HEK293T (cell line): ENCODE measurements at regions not wholly inside any gene's neighbourhood (a gene's known extent, or its start where the extent isn't known, plus 50 kb on each side); places are given as distances from the start of the nearest gene placed in this dataset.

Source experiments
- CTCF ChIA-PET: fragments of 350-600 bp; formaldehyde crosslinking; extraction: SDS; loops from one replicate; lab custom pipeline; 2021; ENCODE audit warnings: antibody characterized with exemption, inconsistent platforms; lab: Yijun Ruan, JAX
- POLR2A ChIA-PET: fragments of 350-600 bp; formaldehyde crosslinking; extraction: SDS; loops from one replicate; lab custom pipeline; 2020; ENCODE audit warnings: antibody characterized with exemption, inconsistent platforms; lab: Yijun Ruan, JAX
- DNase-seq: peaks from one replicate; pipeline ENCODE4 v3.0.0; 2012; ENCODE audit warnings: mixed read lengths; ENCODE audit errors: extremely low spot score
- BHLHE40 ChIP-seq: fragments of 450-650 bp; IDR thresholded peaks from 2 replicates; pipeline ENCODE4 v1.6.1; 2016; ENCODE audit warnings: mild to moderate bottlenecking, moderate library complexity, borderline replicate concordance
- CTBP1 ChIP-seq: fragments of 450-650 bp; IDR thresholded peaks from 2 replicates; pipeline ENCODE4 v1.6.1; 2016; ENCODE audit warnings: borderline replicate concordance
- ELF4 ChIP-seq: fragments of 450-650 bp; IDR thresholded peaks from 2 replicates; pipeline ENCODE4 v1.6.1; 2017; ENCODE audit warnings: antibody characterized with exemption
- FOXA1 ChIP-seq: fragments of 450-650 bp; IDR thresholded peaks from 2 replicates; pipeline ENCODE4 v1.6.1; 2016; ENCODE audit warnings: mild to moderate bottlenecking
- FOXK2 ChIP-seq: fragments of 450-650 bp; IDR thresholded peaks from 2 replicates; pipeline ENCODE4 v1.6.1; 2016; ENCODE audit warnings: mild to moderate bottlenecking
- FOXM1 ChIP-seq: fragments of 450-650 bp; IDR thresholded peaks from 2 replicates; pipeline ENCODE4 v1.6.1; 2017; ENCODE audit warnings: mild to moderate bottlenecking, borderline replicate concordance
- HDGF ChIP-seq: fragments of 450-650 bp; IDR thresholded peaks from 2 replicates; pipeline ENCODE4 v1.6.1; 2017; ENCODE audit warnings: antibody characterized with exemption, borderline replicate concordance
- L3MBTL2 ChIP-seq: fragments of 450-650 bp; conservative IDR thresholded peaks from 2 replicates; pipeline ENCODE4 v1.6.1; 2016; ENCODE audit warnings: mild to moderate bottlenecking
- LEF1 ChIP-seq: fragments of 450-650 bp; IDR thresholded peaks from 2 replicates; pipeline ENCODE4 v1.6.1; 2017; ENCODE audit warnings: mild to moderate bottlenecking, borderline replicate concordance
- NFRKB ChIP-seq: fragments of 450-650 bp; IDR thresholded peaks from 2 replicates; pipeline ENCODE4 v1.6.1; 2016; ENCODE audit warnings: mild to moderate bottlenecking, moderate library complexity
- SP1 ChIP-seq: fragments of 450-650 bp; IDR thresholded peaks from 2 replicates; pipeline ENCODE4 v1.6.1; 2017
- SUZ12 ChIP-seq: fragments of 450-650 bp; IDR thresholded peaks from 2 replicates; pipeline ENCODE4 v1.6.1; 2016; ENCODE audit warnings: mild to moderate bottlenecking
- TARDBP ChIP-seq: fragments of 450-650 bp; IDR thresholded peaks from 2 replicates; pipeline ENCODE4 v1.6.1; 2016
- ZNF384 ChIP-seq: fragments of 450-650 bp; IDR thresholded peaks from 2 replicates; pipeline ENCODE4 v1.6.1; 2016
- TF ChIP-seq, protein P1 (sequence below): fragments of 450-650 bp; IDR thresholded peaks from 2 replicates; pipeline ENCODE4 v1.6.1; 2016

DNA sequence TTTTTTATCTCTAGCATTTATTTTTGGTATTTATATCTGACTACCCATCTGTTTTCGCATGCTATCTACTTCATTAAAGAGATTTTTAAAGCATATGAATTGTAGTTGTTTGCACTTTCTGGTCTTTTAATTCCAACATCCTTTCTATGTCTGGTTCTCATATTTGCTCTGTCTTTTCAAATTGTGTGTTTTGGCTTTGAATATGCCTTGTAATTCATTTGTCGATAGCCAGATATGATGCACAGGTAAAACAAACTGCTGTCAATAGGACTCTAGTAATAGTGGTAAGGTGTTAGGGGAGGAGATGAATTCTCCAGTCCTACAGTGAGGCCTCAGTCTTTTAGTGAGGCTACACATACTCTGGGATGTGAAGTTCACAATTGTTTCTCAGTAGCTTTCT is 530.8 kb upstream of the CCDC179 start:
- TF ChIP-seq FOXA1 = no peak
- TF ChIP-seq L3MBTL2 = no peak
- no peak for TF ChIP-seq HDGF
- no peak for TF ChIP-seq NFRKB
- TF ChIP-seq LEF1 = no peak
- TF ChIP-seq SP1 = no peak
- no peak for TF ChIP-seq TARDBP
- TF ChIP-seq ELF4 = no peak
- CTCF ChIA-PET = no interaction called here
- POLR2A ChIA-PET = no interaction called here
- DNase-seq = no peak

DNA sequence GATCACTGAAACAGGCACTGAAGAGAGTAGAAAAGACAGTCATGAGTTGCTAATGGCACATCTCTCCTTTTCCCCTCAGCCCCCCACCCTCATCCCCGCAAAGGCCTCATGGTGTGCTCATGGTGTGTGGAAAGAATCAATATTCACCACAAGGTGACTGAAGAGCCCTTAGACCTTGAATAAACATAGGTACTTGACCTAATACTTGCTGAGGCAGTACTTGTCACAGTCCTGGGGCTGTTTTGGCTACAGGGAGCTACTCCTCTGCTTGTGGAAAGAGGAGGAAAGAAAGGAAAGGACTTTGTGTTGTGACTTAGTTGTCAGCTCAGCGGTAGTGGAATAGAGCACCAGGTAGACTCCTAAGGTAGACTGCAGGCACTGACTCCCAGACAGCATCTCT is 537.8 kb upstream of the CCDC179 start:
- TF ChIP-seq BHLHE40 (no peak), FOXK2 (no peak), SP1 (no peak), L3MBTL2 (no peak), ZNF384 (no peak), FOXA1 (no peak), NFRKB (no peak), CTBP1 (no peak), ELF4 (no peak), SUZ12 (no peak)
- TF ChIP-seq, protein P1, sequence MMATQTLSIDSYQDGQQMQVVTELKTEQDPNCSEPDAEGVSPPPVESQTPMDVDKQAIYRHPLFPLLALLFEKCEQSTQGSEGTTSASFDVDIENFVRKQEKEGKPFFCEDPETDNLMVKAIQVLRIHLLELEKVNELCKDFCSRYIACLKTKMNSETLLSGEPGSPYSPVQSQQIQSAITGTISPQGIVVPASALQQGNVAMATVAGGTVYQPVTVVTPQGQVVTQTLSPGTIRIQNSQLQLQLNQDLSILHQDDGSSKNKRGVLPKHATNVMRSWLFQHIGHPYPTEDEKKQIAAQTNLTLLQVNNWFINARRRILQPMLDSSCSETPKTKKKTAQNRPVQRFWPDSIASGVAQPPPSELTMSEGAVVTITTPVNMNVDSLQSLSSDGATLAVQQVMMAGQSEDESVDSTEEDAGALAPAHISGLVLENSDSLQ = no peak
- ChIA-PET CTCF (no interaction called here), POLR2A (no interaction called here)
- no peak for DNase-seq

DNA sequence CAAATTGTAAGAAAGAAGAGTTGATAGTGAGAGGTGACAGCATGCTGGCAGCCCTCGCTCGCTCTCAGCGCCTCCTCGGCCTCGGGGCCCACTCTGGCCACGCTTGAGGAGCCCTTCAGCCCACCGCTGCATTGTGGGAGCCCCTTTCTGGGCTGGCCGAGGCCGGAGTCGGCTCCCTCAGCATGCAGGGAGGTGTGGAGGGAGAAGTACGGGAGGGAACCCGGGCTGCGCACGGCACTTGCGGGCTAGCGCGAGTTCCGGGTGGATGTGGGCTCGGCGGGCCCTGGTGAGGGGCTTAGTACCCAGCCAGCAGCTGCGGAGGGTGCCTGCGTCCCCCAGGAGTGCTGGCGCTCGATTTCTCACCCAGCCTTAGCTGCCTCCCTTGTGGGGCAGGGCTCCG is 539.7 kb upstream of the CCDC179 start:
- DNase-seq = no peak
- no peak for TF ChIP-seq FOXM1
- POLR2A ChIA-PET = no interaction called here
- CTCF ChIA-PET = no interaction called here

GRCh38 chr11:23403210-23404185 is 543.2 kb upstream of the CCDC179 start:
- ChIA-PET POLR2A (no interaction called here), CTCF (no interaction called here)
- no peak for DNase-seq
- no peak for TF ChIP-seq FOXM1
- TF ChIP-seq TARDBP = no peak
- no peak for TF ChIP-seq ELF4
- TF ChIP-seq, protein P1 = no peak
- TF ChIP-seq SUZ12 = no peak
- no peak for TF ChIP-seq HDGF
- no peak for TF ChIP-seq NFRKB
- TF ChIP-seq FOXA1 = no peak
- TF ChIP-seq ZNF384 = no peak
- no peak for TF ChIP-seq SP1
- no peak for TF ChIP-seq CTBP1

- ChIA-PET CTCF (no interaction called here), POLR2A (no interaction called here)
- TF ChIP-seq ZNF384 (no peak), SP1 (no peak), HDGF (no peak), CTBP1 (no peak), LEF1 (no peak), NFRKB (no peak)
Measured at GRCh38 chr11:23404225-23405160, 544.2 kb upstream of the CCDC179 start.

GRCh38 chr11:23405350-23405937 is 545.2 kb upstream of the CCDC179 start:
- no peak for TF ChIP-seq FOXA1
- no peak for TF ChIP-seq LEF1
- no peak for TF ChIP-seq TARDBP
- TF ChIP-seq HDGF = no peak
- TF ChIP-seq, protein P1 = no peak
- TF ChIP-seq SP1 = no peak
- no peak for DNase-seq
- ChIA-PET CTCF (no interaction called here), POLR2A (no interaction called here)

More at GRCh38 chr11:23404225-23405160, 544.2 kb upstream of the CCDC179 start:
- no peak for DNase-seq
